GM13977 (cell line): ENCODE measurements at regions not wholly inside any gene's neighbourhood (a gene's known extent, or its start where the extent isn't known, plus 50 kb on each side); places are given as distances from the start of the nearest gene placed in this dataset.

Source experiments
- DNase-seq: peaks from one replicate; pipeline ENCODE4 v3.0.0; 2012; ENCODE audit warnings: low spot score
- in situ Hi-C: fragments of 300-500 bp; cut with MboI; formaldehyde crosslinking; loops from one replicate; pipeline ENCODE4 v1.12.0; 2022; ENCODE audit warnings: low sequenced_read_pairs, low pct_unique_long_range_greater_than_20kb, mixed read lengths, inconsistent platforms; ENCODE audit not compliant: unreplicated experiment
- TF ChIP-seq, protein P1 (sequence below): IDR thresholded peaks from 2 replicates; pipeline ENCODE4 v1.5.1; 2012; ENCODE audit warnings: mild to moderate bottlenecking, control low read depth; ENCODE audit not compliant: insufficient read depth; ENCODE audit errors: extremely low read depth, missing control alignments

DNA sequence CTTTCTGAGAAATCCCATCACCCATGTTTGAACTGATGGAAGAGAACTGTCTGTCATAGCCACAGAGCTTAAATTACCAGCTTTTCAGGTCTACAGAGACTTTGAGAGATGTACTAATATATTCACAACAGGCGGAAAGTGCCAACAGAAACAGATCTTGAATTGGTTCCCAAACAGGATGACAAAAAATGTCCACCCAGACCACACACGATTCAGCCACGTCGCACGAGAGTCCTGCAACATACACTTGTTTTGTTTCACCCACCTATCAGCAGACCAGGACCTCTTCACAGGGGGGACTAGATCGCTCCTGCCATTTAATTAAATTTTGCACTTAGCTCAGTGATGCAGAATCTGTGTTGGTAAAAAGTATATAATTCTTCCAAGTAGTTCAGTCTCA, 187.1 kb upstream of the CEP162 start:
- no peak for DNase-seq
- in situ Hi-C loops, result loop anchor here (25.0 kb wide), 1 partner anchor 152 kb away; no protein-coding TSS in a partner anchor
- TF ChIP-seq, protein P1, sequence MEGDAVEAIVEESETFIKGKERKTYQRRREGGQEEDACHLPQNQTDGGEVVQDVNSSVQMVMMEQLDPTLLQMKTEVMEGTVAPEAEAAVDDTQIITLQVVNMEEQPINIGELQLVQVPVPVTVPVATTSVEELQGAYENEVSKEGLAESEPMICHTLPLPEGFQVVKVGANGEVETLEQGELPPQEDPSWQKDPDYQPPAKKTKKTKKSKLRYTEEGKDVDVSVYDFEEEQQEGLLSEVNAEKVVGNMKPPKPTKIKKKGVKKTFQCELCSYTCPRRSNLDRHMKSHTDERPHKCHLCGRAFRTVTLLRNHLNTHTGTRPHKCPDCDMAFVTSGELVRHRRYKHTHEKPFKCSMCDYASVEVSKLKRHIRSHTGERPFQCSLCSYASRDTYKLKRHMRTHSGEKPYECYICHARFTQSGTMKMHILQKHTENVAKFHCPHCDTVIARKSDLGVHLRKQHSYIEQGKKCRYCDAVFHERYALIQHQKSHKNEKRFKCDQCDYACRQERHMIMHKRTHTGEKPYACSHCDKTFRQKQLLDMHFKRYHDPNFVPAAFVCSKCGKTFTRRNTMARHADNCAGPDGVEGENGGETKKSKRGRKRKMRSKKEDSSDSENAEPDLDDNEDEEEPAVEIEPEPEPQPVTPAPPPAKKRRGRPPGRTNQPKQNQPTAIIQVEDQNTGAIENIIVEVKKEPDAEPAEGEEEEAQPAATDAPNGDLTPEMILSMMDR, result no peak

DNA sequence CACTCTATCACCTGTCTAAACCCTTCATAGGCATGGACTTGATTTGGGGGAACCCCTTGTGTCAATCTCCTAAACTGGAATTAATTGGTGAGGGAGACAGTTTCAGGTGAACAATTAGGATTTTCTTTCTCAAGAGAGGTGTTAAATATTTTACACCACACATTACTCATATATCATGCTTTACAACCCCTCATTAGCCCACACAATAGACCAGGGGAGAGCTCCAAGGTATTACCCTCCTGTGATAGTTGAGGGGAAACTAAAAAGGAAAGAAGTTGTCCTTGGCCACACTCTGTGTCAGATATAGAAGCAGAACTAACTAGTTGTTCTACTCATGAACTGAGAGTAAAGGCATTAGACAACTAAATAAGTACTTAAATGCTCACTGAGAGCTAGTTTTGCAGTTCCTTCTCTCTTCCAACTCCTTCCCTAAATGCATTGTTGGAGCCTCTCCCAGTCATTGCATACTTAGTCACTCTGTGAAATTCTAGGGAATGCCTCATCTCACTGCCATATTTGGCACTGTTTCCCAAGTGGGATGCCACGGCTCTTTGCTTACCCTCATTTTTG, 183.7 kb upstream of the CEP162 start:
- TF ChIP-seq, protein P1, result no peak
- DNase-seq, result no peak
- in situ Hi-C loops, result loop anchor here (25.0 kb wide), 1 partner anchor 149 kb away; no protein-coding TSS in a partner anchor

DNA sequence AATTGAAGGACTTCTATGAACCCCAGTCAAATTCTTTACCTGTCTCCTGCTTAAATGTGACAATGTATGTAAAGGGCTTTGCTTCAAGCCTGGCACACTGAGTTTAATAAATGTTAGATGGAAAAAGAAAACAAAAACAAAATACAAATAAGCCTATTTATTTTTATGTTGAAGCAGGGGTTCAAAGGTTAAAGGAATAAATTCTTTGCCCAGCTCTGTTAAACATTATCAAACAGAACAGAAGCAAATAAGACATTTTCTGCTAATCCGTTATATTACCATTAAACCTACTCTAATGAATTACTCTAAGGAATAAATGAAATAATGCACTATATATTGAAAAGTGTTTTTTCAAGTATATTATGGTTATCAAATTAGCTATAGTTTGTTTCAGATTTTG, 182.5 kb upstream of the CEP162 start:
- TF ChIP-seq, protein P1, result no peak
- DNase-seq, result no peak
- in situ Hi-C loops, result loop anchor here (25.0 kb wide), 1 partner anchor 148 kb away; no protein-coding TSS in a partner anchor

DNA sequence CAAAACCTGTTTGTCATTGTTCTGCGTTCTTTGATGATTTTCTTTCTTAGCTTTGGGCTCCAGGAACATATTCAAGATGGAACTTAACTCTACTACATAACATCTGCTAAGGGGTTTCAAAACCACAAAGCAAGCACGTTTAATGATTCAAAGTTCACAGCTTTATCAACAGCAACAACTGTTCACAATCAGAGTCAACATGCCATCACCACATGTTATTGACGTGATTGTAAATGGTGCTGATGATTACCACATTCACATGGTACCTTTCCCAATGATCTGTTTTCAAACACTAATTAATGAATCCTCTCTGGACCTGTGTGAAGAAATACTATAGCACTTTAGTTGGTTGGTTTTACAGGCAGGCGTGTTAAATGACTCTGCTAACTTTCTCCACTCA, 180.6 kb upstream of the CEP162 start:
- in situ Hi-C loops, result loop anchor here (25.0 kb wide), 1 partner anchor 146 kb away; no protein-coding TSS in a partner anchor
- TF ChIP-seq, protein P1, result no peak

DNA sequence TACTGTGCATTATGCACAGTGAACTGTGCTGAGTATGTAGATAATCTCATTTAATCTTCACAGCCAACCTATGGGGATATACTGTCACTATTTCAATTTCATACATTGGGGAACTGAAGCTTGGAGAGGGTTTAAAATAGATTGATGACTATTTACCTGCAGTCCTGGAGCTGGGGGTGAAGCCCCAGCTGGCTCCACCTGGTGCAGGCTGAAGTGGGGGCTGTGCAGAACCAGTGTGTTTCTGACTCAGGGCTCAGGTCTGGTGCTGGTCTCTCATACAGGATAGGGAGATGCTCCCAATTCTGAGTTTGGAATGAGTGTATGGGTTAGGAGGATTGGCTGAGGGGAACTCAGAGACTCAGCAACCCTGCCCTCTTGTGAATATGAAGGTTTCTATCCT, 176.1 kb upstream of the CEP162 start:
- TF ChIP-seq, protein P1, result no peak
- in situ Hi-C loops, result loop anchor here (25.0 kb wide), 1 partner anchor 141 kb away; no protein-coding TSS in a partner anchor

More for the DNA sequence above, 180.6 kb upstream of the CEP162 start:
- DNase-seq, result no peak

DNA sequence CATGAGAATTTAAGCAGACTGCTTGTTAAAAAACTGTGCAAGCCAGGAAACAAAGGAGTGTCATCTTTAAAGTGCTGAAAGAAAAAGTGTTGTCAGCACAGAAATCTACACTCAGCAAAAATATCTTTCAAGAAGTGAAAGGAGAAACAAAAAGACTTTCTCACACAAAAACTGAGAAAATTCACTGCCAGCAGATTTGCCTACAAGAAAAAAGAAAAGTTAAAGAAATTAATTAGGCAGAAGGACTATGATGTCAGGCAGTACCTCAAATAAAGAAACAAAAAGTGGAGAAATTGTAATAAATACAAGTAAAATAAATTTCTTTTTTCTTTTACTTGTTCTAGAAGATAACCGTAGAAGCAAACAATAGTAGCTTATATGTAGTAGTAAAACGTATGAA, 171.6 kb upstream of the CEP162 start:
- DNase-seq, result no peak
- in situ Hi-C loops, result no loop called here
- TF ChIP-seq, protein P1, result no peak

More for the DNA sequence above, 176.1 kb upstream of the CEP162 start:
- no peak for DNase-seq
